NCI-H510A treated with DMSO at 0.1 percent for 48 hours (cell line): ENCODE measurements at regions not wholly inside any gene's neighbourhood (a gene's known extent, or its start where the extent isn't known, plus 50 kb on each side); places are given as distances from the start of the nearest gene placed in this dataset.

Source experiments
- DNase-seq: peaks from one replicate; lab custom pipeline; 2025; lab: John Stamatoyannopoulos, UW

DNA sequence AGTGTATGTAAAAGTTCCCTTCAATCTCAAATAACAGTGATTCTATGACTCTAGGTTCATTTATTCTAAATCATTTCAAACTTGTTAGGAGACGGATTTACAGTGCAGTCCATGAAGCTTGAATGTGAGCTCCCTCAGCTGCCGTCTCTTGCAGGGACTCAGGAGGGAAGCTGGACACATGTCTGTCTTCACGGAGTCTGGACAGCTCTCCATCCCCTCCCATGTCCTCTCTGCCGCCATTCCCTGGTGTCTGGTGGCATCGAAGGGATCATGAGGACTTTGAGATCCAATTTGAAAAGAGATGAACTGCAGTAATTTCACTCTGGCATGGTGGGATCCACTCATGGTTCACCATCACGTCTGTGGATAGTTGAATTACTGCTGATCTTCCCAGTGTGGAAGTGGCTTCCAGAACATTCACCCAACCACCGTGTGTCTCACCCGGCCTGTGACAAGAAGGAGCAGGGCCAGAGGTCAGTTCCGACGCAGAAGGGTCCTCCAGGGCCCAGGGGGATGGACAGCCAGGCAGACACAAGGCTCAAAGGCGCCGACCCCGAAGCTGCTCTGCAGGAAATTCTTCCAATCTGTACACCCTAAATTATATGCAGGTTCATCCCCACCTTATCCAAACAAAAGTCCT lies 370.1 kb downstream of the THBS2 start:
- DNase-seq = no peak

DNA sequence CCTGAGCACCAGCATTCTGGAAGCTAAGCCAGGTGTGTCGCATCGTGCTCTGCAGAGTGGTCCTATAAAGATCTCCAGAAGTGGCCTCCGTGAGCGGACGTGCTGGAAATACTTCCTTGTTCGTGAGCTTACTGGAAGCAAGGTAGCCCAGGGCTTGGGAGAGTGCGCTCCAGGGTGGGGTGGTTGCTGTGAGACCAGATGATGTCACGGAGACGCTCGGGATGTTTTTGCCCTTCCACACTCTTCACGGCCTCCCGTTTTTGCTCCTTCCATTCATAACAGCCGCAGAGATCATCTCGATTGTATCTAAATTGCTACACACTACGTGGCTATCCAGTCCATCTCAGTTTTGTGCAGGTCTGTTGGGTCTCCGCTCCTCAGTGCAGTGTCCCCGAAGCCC lies 373.4 kb downstream of the THBS2 start:
- DNase-seq = no peak

DNA sequence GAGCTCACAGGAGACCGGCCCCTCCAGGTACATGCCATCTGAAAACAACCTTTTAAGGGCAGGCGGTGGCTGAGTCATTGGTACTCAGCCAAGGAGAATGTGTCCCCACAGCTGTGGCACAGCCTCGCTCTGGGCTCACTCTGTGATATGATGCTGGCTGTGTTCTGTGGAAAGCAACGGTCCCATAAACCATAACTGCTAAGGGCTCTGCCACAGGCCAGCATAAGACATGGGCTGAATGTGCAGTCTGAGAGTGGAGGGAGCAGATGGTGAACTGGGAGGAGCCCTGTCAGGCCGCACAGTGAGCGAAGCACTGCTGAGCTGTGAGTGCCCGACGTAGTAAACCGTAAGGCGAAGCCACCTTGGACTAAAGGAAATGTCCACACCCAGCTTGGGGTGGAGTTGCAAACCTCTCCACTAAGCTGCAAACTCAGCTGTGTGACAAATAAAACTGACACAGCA lies 375.8 kb downstream of the THBS2 start:
- DNase-seq = peak; percentile 80

DNA sequence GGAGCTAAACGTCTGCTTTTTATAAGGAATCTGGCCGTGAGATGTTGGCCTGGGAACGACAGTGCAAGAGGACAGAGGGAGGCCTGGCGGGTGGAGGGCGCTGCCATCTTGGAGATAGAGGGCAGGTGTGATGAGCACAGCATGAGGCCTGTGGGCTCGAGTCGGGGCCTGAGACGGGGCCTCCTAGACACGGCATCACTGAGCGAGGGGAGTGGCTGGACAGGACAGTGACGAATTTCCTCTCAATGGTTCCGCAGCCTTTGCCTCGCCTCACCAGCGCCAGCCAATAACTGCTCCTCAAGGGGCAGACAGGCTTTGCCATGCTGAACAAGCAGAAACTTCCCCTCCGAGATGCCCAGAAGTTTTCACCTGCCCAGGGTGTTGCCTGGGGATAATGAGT lies 376.7 kb downstream of the THBS2 start:
- DNase-seq = peak; percentile 15

DNA sequence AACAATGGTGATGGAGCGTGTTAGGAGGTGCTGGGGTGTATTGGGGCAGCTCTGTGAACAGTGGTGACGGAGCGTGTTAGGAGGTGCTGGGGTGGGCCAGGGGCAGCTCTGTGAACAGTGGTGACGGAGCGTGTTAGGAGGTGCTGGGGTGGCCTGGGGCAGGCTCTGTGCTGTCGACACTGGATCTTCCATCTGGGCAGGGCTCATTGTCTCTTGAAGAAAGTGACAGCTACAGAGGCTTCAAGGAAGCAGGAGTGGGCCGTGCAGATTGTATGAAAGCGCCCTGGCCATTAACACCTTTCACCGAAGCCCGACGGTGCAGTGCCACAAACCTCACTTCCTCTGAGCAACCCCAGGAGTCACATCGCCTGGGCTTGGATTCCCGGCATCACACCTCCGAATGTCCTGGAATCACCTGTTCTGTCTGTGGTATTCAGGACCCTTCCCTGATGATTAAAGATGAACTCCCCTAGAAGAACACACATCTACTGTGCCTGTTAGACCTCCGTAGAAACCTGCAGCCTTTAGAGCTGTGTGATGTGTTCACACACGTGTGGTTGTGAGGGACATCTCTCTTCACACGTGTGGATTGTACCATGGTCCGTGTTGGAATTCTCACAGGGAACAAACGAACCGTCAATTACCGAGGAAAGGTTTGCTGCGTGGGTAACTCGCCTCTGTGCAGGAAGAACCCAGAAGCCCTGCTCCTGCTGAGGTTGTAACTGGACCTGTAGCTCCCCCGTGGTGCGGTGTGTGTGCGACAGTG lies 377.7 kb downstream of the THBS2 start:
- DNase-seq = no peak

DNA sequence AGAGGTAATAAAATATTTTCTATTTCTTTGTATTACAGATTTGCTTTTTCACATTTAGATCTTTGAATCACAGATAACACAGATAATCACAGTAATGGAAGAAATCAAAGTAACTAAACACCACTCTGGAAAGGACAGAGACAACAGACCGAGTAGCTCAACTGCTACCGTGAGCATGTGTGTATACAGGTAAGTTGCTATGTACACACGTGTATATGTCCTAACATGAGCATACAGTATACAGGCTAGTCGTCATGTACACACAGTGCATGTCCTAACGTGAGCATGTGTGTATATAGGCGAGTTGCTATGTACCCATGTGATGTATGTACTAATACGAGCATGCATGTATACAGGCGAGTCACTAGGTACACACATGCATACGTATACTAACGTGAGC lies 379.0 kb downstream of the THBS2 start:
- no peak for DNase-seq

DNA sequence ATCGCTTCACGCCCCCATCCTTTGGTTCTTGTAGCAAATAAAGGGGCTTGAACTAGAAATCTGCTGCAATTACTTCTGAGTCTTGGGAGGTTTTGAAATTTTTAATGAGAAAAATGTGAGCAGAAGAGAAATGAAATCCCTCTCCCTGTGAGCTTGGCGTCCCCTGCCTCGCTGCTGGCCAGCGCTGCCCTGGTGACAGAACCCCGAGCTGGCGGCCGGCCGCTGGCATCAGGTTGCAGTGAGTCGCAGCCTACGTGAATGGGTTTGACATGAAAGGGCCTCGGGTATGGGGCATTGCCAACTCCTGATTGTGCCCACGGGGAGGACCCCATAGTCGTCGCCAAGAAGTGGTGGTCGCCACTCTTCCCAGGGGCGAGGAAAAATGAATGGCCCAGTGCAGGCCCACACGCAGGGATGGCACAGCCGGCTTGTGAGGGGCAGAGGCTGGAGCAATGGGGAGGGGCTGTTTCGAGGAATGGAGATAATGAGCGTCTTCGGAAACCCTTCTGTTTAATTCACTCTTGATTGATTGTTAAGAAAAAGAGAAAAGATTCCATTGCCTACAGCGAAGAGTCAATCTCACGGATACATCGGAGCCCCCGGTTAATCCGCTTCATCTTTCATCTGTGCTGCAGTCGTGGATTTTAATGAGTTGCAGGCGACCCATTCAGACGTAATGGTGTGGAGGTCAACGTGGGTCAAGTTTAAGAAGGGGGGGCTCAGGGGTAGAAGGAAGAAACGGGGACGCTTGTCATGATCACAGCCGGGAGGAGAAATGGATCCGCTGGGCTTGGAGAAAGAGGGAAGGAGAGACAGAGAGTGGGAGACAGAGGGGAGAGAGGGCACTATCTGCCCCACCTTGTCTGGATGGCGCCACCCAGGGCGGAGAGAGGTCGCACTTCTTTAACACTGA lies 380.1 kb downstream of the THBS2 start:
- DNase-seq = no peak

DNA sequence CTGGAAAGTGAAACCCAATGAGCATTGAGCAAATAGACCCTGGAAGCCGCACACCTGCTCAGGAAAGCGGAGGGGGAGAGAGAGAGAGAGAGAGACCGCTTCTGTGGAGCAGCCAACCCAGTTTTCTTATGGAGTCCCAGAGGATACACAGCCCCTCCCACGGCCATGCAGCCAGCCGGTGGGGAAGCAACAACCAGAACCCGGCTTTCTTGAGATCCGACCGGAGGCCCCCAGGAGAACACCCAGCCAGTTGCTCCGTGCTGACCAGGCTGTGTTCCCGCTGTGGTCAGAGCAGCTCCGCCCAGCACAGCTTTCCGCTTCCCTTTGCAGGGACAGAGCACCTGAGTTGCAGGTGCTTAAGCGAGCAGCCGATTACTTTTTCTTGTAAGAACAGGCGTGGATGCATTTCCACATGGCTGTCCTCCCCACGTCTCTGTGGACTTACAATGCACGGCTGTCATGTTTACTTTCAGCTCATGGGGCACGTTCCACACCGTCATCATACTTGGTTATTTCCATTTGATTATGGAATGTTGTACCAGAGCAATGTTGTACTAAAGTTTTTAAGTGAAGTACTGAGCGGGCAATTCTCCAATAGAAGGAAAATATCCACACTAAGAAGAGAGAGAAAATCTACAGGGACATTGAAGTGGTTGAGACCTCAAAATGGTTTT lies 381.9 kb downstream of the THBS2 start:
- DNase-seq = no peak

DNA sequence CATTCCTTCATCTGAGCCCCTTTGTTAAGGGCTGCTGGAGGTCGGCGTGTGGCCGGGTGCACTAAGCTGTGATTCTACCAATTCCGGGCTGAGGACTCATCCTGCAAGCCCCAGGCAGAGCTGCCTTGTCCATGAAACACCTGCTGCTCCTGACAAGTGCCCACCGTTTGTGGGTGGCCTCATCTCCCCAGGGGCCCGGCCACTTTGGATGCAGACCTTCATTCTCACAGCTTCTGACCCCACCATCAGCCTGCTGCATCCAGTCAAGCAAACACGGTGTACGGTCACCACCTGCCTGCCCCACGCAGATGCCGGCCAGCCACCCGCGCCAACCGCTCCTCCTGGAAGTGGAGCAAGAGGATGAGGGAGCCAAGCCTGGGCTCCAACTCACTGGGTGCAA lies 382.7 kb downstream of the THBS2 start:
- no peak for DNase-seq

DNA sequence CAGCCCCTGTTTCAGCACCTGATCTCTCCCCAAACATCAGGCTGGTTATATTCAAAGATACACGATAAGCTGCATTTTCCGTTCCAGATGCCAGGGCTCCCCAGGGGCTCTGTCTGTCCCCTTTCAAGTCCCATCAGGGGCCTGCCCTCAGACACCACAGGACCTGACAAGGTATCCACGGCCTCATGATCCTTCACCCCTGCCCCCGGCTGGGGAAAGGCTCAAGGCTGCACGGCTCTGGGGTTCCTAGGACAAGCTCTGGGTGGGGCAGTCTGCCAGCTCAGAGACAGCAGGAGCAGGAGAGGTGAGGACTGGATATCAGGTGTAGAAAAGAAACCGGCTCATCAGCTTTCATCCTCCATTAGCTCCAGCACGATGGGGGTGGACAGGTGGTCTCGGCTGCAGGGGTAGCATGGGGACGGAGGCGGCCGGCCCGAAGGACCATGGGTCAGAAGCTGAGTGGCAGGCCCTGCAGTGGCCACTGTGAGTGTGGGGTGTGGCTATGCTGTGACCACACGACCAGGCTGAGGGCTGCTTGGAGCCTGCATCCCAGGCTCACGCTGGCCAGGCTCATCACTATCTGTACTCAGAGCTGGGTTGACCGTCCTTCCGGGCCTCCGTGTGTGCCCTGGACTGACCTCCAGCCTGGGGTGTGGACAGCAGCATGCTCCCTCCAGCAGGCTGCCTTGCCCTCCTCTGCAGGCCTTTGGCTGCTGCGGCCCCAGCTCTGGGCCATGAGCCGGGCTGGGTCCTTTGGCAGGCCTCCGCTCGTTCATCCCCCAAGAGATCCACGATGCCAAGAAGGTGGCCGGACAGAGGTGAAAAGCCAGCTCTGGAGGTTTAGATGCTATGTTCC lies 386.2 kb downstream of the THBS2 start:
- no peak for DNase-seq

DNA sequence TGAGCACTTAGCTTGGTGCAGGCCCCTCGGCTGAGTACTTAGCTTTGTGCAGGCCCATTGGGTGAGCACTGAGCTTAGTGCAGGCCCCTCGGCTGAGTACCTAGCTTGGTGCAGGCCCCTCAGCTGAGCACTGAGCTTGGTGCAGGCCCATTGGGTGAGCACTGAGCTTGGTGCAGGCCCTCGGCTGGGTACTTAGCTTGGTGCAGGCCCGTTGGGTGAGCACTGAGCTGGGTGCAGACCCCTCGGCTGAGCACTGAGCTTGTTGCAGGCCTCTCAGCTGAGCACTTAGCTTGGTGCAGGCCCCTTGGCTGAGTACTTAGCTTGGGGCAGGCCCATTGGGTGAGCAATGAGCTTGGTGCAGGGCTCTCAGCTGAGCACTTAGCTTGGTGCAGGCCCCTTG lies 387.1 kb downstream of the THBS2 start:
- no peak for DNase-seq

DNA sequence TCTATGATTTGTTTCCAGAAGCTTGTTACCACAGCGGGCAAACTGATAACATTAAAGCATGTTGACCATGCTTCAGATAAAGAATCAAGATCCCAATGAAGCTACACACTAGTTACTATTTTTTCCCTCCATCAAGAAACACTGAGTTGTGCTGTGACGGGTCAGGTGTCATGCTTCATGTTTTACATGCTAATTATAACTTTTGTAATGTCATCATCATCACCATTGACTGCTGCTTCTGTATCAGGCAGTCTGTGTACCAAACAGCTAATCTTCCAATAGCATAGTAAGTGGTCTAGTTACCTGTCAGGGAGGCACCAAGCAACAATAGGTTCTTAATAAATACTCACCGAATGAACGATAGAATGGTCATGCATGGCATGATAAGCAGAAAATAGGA lies 388.1 kb downstream of the THBS2 start:
- DNase-seq = no peak

DNA sequence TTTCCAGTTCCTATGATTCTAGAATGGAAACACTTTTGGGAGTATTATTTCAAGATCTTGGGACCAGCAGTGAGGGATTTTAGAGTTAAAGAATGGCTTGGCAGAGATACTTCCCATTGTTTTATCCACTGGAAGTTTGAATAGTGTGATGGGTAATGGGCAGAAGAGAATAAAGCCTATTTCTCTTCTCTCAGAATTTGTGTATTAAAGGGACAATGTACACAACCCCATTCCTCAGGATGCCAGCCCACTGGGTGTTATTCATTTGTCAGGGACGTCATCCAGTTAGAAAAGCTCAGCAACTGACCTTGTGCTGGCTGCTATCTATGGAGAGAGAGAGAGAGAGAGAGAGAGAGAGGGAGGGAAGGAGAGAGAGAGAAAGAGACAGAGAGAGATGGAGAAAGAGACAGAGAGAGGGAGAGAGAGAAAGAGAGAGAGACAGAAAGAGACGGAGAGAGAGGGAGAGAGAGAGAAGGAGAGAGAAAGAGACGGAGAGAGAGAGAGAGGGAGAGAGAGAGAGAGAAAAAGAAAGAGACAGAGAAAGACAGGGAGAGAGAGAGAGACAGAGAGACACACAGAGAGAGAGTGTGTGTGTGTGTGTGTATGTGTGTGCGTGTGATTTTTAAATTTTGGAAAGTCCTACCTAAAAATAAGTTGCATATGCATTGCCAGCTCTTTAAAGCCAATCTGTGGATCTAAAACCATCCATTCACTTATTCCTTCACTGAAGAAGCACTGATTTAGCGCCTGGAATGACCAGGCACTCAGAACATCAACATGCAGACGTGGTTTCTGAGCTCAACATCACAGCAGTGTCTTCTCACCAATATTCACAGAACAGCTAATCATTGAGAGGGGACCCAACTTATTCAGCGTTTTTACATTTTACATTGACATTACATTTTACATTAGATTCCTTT lies 388.8 kb downstream of the THBS2 start:
- no peak for DNase-seq

DNA sequence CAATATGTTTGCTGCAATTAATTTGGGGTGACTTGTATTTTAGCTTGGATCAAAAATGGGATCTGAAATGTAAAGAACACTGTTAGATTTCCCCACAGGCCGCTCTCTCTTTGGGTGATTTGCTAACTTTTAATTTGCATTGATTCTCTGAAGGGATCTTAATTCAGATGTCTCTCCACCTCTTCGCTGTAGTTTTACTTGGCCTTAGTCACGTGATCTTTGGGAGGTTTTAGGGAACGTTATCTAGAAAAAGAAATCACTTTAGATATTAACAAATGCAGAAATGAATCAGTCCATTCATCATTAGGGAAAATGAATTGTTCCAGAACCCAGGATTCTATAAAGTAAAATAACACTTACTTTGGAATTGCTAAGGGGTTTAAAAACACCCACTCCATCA lies 390.2 kb downstream of the THBS2 start:
- DNase-seq = no peak

DNA sequence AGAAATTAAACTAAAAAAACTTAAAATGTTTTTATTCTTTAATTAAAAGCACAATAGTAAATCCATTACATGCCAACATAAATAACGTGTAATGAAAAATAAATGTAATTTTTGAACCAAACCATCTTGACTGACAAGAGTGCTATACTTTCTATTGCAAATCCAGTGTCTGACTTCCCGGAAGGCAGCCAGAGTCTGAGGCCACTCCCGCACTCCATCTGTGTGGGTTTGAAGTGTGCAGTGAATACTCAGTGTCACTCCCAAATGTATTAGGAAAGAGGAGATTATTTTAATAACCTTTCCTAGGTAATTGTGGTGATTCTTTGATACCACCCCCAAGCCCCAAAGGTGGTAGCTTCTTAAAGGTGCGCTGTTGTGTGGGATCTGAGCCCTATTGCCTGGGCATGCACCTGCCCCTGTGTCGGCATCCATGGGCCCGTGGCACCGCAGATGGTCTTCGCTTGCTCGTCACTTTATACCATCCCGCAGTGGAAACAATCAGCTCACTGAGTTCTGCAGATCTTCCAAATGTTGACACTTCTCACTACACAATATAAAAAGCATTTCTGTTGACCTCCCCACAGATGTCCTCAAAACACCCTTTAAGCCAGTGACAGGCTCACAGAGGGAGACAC lies 391.2 kb downstream of the THBS2 start:
- no peak for DNase-seq

DNA sequence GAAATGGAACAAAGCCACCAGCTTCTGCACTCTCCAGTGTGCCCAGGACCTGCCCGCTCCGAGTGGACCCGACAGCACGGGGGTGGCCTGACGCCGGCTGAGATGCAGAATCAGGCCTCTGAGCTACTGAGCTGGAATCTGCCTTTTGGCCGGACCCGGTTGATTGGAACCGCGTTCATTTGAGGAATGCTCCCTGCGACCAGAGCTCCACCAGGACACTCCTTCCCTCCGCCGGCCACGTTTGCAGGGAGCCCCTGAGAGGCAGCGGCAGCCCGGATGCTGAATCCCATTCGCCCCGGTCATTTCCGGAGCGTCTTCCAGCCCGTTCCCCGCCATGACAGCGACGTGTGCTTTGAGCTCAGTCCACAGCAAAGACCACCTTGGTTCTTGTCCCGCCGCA lies 392.7 kb downstream of the THBS2 start:
- no peak for DNase-seq

DNA sequence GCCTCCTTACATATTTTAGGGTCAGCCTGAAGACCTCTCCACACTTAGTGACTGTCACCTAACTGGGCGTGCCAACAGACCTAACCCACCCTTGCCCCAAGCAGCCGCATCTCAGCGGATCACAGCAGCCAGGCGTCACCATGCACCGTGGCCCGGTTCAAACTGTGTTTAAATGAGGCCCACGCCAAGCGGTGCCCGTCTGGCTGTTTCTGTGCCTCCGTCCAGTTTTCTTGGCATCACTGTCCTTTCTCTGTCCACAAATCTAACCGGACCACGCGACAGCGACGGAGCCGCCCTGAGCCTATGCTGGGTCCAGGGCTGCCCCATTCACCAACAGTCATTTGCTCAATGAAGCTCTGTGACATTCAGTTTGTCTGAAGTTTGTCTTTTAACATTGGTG lies 393.3 kb downstream of the THBS2 start:
- no peak for DNase-seq

DNA sequence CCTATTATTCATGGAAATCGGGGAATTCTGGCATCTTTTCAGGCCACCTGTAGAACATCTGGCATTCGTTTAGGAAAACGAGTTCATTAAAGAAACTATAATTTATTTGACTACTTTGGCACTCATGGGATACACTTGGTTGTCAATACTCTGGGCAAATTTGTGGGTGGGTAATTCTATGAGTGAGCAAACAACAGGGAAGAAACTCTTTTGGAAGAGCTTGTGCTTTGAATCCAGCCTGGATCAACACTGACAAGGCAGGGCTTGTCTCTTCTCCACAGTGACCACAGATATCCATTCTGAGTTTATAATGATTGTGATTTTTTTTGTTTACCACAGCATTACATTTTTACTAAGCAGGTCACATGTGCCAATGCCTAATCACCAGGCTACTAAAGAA lies 394.7 kb downstream of the THBS2 start:
- no peak for DNase-seq

DNA sequence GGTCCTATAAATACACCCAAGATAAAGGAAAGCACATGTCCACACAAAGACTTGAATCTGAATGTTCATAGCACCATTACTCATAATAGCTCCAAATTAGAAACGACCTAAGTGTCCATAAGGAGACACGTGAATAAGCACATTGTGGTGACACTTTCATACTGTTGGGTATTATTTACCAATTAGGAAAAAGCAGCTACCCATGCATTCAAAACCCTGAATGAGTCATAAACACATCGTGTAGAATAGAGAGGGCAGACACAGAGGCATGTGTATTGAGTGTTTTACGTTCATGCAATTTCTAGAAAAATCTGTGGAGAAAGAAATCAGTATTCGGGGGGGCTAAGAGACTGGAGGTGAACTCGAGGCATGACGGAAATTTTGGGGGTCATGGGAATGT lies 396.7 kb downstream of the THBS2 start:
- DNase-seq = no peak
